ENCODE measurements at regions not wholly inside any gene's neighbourhood (a gene's known extent, or its start where the extent isn't known, plus 50 kb on each side); places are given as distances from the start of the nearest gene placed in this dataset.

DNA sequence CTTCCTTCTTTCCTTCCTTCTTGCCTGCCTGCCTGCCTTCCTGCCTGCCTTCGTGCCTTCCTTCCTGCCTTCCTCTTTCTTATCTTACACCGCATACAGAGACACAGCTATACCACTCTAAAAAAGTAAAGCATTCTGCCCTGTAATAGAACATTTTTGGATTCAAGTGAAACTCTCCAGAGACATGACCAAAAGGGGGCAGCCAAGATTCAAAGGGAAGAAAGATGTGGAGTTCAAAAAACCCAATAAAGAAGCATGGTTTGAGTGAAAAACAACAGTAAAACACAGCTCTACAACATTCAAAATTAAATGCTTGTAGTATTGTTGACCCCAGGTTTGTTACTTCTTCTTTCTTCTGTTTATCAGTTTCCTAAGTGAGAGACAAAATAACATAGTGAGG lies 914.9 kb upstream of the PCDH7 start:
- H3K9me2 ChIP-seq (ENCODE audit: insufficient read depth, low read length), result no peaks in the 10 kb centered on the region
- DNase-seq (ENCODE audit: low spot score), result no peak
- H3K4me2 ChIP-seq (ENCODE audit: low read length), result no peak overlapping the region
- intact Hi-C loops (cut with micrococcal nuclease; ENCODE audit: unreplicated experiment), result no loop called here
- no peaks in the 10 kb centered on the region for H3K4me1 ChIP-seq (ENCODE audit: insufficient read depth, low read length, poor library complexity, severe bottlenecking)
- no peak overlapping the region for H2AFZ ChIP-seq (ENCODE audit: low read length)
- TF ChIP-seq, protein P1, sequence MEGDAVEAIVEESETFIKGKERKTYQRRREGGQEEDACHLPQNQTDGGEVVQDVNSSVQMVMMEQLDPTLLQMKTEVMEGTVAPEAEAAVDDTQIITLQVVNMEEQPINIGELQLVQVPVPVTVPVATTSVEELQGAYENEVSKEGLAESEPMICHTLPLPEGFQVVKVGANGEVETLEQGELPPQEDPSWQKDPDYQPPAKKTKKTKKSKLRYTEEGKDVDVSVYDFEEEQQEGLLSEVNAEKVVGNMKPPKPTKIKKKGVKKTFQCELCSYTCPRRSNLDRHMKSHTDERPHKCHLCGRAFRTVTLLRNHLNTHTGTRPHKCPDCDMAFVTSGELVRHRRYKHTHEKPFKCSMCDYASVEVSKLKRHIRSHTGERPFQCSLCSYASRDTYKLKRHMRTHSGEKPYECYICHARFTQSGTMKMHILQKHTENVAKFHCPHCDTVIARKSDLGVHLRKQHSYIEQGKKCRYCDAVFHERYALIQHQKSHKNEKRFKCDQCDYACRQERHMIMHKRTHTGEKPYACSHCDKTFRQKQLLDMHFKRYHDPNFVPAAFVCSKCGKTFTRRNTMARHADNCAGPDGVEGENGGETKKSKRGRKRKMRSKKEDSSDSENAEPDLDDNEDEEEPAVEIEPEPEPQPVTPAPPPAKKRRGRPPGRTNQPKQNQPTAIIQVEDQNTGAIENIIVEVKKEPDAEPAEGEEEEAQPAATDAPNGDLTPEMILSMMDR (conservative IDR thresholded peaks at IDR 0.05; ENCODE audit: low read length), result 0 out of 2 replicates have a peak, but pooled peaks have one; percentile 6
- no peak for TF ChIP-seq EZH2phosphoT487 (IDR thresholded peaks at IDR 0.05; ENCODE audit: borderline replicate concordance, low read depth, low read length)
- no peaks in the 10 kb centered on the region for H3K79me2 ChIP-seq (ENCODE audit: insufficient read depth, low read depth, low read length)
- H3K27ac ChIP-seq (ENCODE audit: low read depth, low read length, poor library complexity, severe bottlenecking), result no peak overlapping the region
- no peak overlapping the region for H3K4me3 ChIP-seq (ENCODE audit: low read depth, low read length, poor library complexity, severe bottlenecking)
- no peaks in the 10 kb centered on the region for H3K36me3 ChIP-seq (ENCODE audit: insufficient read depth, low read length)
- BruUV-seq (replicated peaks), result no TSS peak
- CTCF ChIA-PET (ENCODE audit: unreplicated experiment), result no interaction called here
- peaks cover 9% of the 10 kb centered on the region; the same call in 1 of the 2 replicates for H3K9me3 ChIP-seq (ENCODE audit: low read length)
- POLR2A ChIA-PET, result no interaction called here
- H4K20me1 ChIP-seq (ENCODE audit: insufficient read depth, low read length), result no peaks in the 10 kb centered on the region

DNA sequence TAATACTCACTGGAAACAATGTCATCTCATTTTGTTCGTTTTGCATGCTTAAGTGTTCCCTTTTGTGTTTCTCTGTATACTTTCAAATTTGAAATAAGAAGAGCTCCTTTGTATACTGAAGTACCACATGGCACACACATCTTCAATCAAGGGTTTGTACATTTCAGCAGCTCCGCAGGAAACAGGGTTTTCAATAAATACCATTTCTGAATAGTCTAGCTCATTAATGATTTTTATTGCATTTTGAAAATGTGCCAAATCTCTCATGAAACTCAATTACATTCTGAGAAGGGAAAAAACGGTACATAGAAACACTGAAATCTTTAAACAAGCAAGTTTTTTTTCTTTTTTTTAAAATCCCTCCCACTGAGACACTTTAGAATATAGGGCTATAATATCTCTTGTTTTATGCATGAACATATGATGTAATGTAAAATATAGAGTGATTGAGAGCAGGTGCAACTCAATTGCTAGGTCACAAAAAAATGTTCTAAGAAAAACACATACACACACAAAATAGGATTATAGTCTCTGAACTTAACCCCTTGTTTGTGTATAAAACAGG lies 914.2 kb upstream of the PCDH7 start:
- TF ChIP-seq, protein P1 (conservative IDR thresholded peaks at IDR 0.05; ENCODE audit: low read length), result no peak
- TF ChIP-seq EZH2phosphoT487 (IDR thresholded peaks at IDR 0.05; ENCODE audit: borderline replicate concordance, low read depth, low read length), result no peak
- H3K9me2 ChIP-seq (ENCODE audit: insufficient read depth, low read length), result no peaks in the 10 kb centered on the region
- intact Hi-C loops (cut with micrococcal nuclease; ENCODE audit: unreplicated experiment), result no loop called here
- no peak overlapping the region for H3K4me3 ChIP-seq (ENCODE audit: low read depth, low read length, poor library complexity, severe bottlenecking)
- no TSS peak for BruUV-seq (replicated peaks)
- H4K20me1 ChIP-seq (ENCODE audit: insufficient read depth, low read length), result no peaks in the 10 kb centered on the region
- no peaks in the 10 kb centered on the region for H3K36me3 ChIP-seq (ENCODE audit: insufficient read depth, low read length)
- POLR2A ChIA-PET, result no interaction called here
- CTCF ChIA-PET (ENCODE audit: unreplicated experiment), result no interaction called here
- H3K79me2 ChIP-seq (ENCODE audit: insufficient read depth, low read depth, low read length), result no peaks in the 10 kb centered on the region
- H3K27ac ChIP-seq (ENCODE audit: low read depth, low read length, poor library complexity, severe bottlenecking), result no peak overlapping the region
- no peaks in the 10 kb centered on the region for H3K4me1 ChIP-seq (ENCODE audit: insufficient read depth, low read length, poor library complexity, severe bottlenecking)
- H3K9me3 ChIP-seq (ENCODE audit: low read length), result peaks cover 9% of the 10 kb centered on the region; the same call in 1 of the 2 replicates
- no peak overlapping the region for H2AFZ ChIP-seq (ENCODE audit: low read length)
- no peak overlapping the region for H3K4me2 ChIP-seq (ENCODE audit: low read length)
- no peak for DNase-seq (ENCODE audit: low spot score)

DNA sequence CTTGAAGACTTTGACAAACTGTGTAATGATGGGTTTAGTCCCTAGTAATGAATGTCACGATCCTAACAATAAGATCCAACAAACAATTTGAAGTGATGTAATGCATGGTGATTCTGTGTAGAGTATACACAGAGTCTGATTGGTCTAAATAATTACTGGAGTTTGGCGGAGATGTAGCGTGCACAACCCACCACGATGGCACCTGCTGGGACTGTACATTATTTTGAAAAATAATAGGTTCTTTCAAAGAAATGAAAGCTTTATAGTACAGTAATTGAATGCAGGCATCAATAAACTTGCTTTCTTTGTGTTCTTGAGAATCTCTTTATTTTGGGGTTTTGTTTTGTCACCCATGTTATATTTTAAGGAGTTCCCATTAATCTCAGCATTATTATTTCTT lies 902.2 kb upstream of the PCDH7 start:
- no TSS peak for BruUV-seq (replicated peaks)
- POLR2A ChIA-PET, result no interaction called here
- H3K4me3 ChIP-seq (ENCODE audit: low read depth, low read length, poor library complexity, severe bottlenecking), result no peak overlapping the region
- H3K79me2 ChIP-seq (ENCODE audit: insufficient read depth, low read depth, low read length), result no peaks in the 10 kb centered on the region
- H3K27ac ChIP-seq (ENCODE audit: low read depth, low read length, poor library complexity, severe bottlenecking), result no peak overlapping the region
- H4K20me1 ChIP-seq (ENCODE audit: insufficient read depth, low read length), result no peaks in the 10 kb centered on the region
- no peak overlapping the region for H3K4me2 ChIP-seq (ENCODE audit: low read length)
- intact Hi-C loops (cut with micrococcal nuclease; ENCODE audit: unreplicated experiment), result no loop called here
- no peak overlapping the region for H2AFZ ChIP-seq (ENCODE audit: low read length)
- no peaks in the 10 kb centered on the region for H3K36me3 ChIP-seq (ENCODE audit: insufficient read depth, low read length)
- no peak for TF ChIP-seq EZH2phosphoT487 (IDR thresholded peaks at IDR 0.05; ENCODE audit: borderline replicate concordance, low read depth, low read length)
- TF ChIP-seq, protein P1 (conservative IDR thresholded peaks at IDR 0.05; ENCODE audit: low read length), result no peak
- no peaks in the 10 kb centered on the region for H3K9me3 ChIP-seq (ENCODE audit: low read length)
- CTCF ChIA-PET (ENCODE audit: unreplicated experiment), result no interaction called here
- no peaks in the 10 kb centered on the region for H3K9me2 ChIP-seq (ENCODE audit: insufficient read depth, low read length)
- DNase-seq (ENCODE audit: low spot score), result no peak
- H3K4me1 ChIP-seq (ENCODE audit: insufficient read depth, low read length, poor library complexity, severe bottlenecking), result no peaks in the 10 kb centered on the region
